Pancreas (tissue), 10 donors: ENCODE measurements at regions not wholly inside any gene's neighbourhood (a gene's known extent, or its start where the extent isn't known, plus 50 kb on each side); places are given as distances from the start of the nearest gene placed in this dataset.
"Not testable (repeated sequence)": the region's sequence is repeated elsewhere in the genome, so short reads cannot be mapped to it uniquely, and the experiment has no call there.

Source experiments
- ATAC-seq, 4 donors: fragments of 200-7000 bp; cut with Tn5 transposase; one replicate each; pipeline versions ENCODE4 v1.8.0 to v1.9.1; 2020; ENCODE audit warnings: mild to moderate bottlenecking in 4 of 4, moderate library complexity in 4 of 4
- DNase-seq, 6 donors: peaks; one replicate each; pipeline ENCODE4 v3.0.0-alpha.2; 2020
- FAIRE-seq: peaks from 2 replicates; lab custom pipeline; 2012; peaks lifted over from hg19 to GRCh38; lab: Jason Lieb, UNC
- H3K27ac ChIP-seq, 4 donors: fragments of 200-600 bp; sonication (generic); 1 replicate in 3 of 4; 2 replicates in 1 of 4; pipeline versions ENCODE4 v1.5.0 to v1.8.0; 2020
- H3K27me3 ChIP-seq, 4 donors: fragments of 200-600 bp; one replicate each; pipeline ENCODE4 v1.8.0; 2021
- H3K36me3 ChIP-seq, 3 donors: fragments of 200-600 bp; sonication (generic) in 1 of 3; one replicate each; pipeline versions ENCODE4 v1.5.0 to v1.8.0; 2020 to 2021
- H3K4me1 ChIP-seq, 3 donors: fragments of 200-600 bp; one replicate each; pipeline ENCODE4 v1.8.0; 2021
- H3K4me3 ChIP-seq, 4 donors: fragments of 200-600 bp; sonication (generic) in 2 of 4; one replicate each; pipeline versions ENCODE4 v1.5.0 to v1.8.0; 2020 to 2021
- H3K9me3 ChIP-seq, 4 donors: fragments of 200-600 bp; one replicate each; pipeline ENCODE4 v1.8.0; 2021
- WGBS, 2 donors: extraction: QIAGEN DNeasy Blood & Tissue Kit; methylation state at CpG; one replicate each; pipeline ENCODE4 v1.1.7; 2013; 5-methylcytosine and 5-hydroxymethylcytosine counted together
- intact Hi-C, 3 donors: fragments of 100-400 bp; cut with DNase I; formaldehyde crosslinking; loops; one replicate each; pipeline versions ENCODE4 v1.11.1 to v1.14.2; 2022
- TF ChIP-seq, protein P1 (sequence below), 4 donors: fragments of 200-600 bp; sonication (generic) in 3 of 4; IDR thresholded peaks; one replicate each; pipeline versions ENCODE4 v1.5.0 to v1.8.0; 2021; ENCODE audit warnings: antibody characterized with exemption in 4 of 4
- donor health status: healthy with polysubstance abuse.
- donor health status: DM: no; HTN: no; CAD: no; lungs with moderate emphysema.
- donor health status: DM: no; HTN: no; CAD: no.
- donor health status: control.
- donor health status: control.
- donor health status: Bipolar disorder and iron deficiency.
- donor health status: DM: yes; HTN: yes; CAD: no.
- donor health status: DM: no; HTN: no; CAD: no.
- donor health status: DM: no; HTN: no; CAD: no.
- donor health status: DM: yes; HTN: yes; CAD: no.

DNA sequence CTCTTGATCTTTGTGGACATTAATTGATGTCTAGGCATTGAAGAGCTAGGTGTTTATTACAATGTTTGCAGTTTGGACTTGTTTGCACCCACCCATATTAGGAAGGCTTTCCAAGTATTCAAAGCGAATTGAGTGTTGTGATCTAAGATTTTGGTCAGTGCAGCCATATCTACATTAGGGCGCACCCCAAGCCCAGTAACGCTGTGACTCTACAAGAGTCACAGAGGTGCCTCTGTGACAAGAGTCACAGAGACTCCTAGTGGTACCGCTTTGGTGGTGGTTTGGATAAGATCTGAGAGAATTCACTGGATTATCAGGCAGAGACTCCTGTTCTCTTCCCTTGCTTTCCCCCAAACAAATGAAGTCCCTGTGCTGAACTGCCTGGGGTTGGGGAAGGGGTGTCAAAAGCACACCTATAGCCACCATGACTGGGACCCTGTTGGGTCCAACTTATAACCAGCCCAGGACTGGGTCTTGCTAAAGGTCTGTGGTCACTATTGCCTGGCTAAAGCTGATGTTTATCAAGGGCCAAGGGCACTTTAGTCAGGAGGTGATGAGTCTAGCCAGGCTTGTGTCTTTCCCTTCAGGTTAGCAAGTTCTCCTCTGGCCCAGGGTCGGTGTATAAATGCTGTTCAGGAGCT lies 114.1 kb upstream of the RIOK2 start:
- Histone ChIP-seq H3K27me3 (no peaks in the 10 kb centered on the region), H3K4me3 (no peak overlapping the region), H3K27ac (no peak overlapping the region), H3K9me3 (no peaks in the 10 kb centered on the region), H3K36me3 (no peaks in the 10 kb centered on the region), H3K4me1 (no peaks in the 10 kb centered on the region)
- FAIRE-seq, result no peak
- 23 to 29% methylated on average over 5 of the region's 5 CpGs for WGBS, 2 donors
- DNase-seq, result no peak
- TF ChIP-seq, protein P1, sequence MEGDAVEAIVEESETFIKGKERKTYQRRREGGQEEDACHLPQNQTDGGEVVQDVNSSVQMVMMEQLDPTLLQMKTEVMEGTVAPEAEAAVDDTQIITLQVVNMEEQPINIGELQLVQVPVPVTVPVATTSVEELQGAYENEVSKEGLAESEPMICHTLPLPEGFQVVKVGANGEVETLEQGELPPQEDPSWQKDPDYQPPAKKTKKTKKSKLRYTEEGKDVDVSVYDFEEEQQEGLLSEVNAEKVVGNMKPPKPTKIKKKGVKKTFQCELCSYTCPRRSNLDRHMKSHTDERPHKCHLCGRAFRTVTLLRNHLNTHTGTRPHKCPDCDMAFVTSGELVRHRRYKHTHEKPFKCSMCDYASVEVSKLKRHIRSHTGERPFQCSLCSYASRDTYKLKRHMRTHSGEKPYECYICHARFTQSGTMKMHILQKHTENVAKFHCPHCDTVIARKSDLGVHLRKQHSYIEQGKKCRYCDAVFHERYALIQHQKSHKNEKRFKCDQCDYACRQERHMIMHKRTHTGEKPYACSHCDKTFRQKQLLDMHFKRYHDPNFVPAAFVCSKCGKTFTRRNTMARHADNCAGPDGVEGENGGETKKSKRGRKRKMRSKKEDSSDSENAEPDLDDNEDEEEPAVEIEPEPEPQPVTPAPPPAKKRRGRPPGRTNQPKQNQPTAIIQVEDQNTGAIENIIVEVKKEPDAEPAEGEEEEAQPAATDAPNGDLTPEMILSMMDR (IDR thresholded peaks at IDR 0.05), result no peak
- intact Hi-C loops, result no loop called here
- no peak for ATAC-seq

DNA sequence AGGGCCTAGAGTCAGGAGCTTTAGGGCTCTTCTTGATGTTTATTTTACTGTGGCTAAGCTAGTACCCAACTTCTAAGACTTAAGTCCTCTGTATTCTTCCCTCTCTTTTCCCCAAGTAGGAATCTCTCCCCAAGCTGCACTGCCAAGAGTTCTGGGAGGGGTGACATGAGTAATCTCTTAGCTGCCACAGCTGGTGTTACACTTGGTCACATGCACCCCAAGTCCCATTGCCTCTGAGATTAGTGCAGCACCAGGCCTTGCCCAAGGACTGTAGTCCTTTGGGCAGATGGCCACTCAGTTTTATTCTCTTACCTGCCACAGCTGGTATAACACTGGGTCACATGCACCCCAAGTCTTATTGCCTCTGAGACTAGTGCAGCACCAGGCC lies 114.7 kb upstream of the RIOK2 start:
- Histone ChIP-seq H3K9me3 (no peaks in the 10 kb centered on the region), H3K27ac (no peak overlapping the region), H3K4me3 (no peak overlapping the region), H3K36me3 (no peaks in the 10 kb centered on the region), H3K27me3 (no peaks in the 10 kb centered on the region), H3K4me1 (no peaks in the 10 kb centered on the region)
- intact Hi-C loops, result no loop called here
- no peak for DNase-seq
- TF ChIP-seq, protein P1 (IDR thresholded peaks at IDR 0.05), result no peak
- FAIRE-seq, result no peak
- no peak for ATAC-seq

DNA sequence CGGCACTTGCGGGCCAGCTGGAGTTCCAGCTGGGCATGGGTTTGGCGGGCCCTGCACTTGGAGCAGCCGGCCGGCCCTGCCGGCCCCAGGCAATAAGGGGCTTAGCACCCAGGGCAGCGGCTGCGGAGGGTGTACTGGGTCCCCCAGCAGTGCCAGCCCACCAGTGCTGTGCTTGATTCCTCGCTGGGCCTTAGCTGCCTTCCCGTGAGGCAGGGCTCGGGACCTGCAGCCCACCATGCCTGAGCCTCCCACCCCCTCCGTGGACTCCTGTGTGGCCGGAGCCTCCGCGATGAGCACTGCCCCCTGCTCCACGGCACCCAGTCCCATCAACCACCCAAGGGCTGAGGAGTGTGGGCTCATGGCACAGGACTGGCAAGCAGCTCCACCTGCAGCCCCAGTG lies 118.1 kb upstream of the RIOK2 start:
- H3K4me3 ChIP-seq, intact Hi-C loops, H3K9me3 ChIP-seq, H3K27me3 ChIP-seq, H3K27ac ChIP-seq, FAIRE-seq, H3K36me3 ChIP-seq, H3K4me1 ChIP-seq, ATAC-seq: not testable (repeated sequence)
- 93 to 94% methylated on average over 9 to 16 of the region's 16 CpGs for WGBS, 2 donors
- peak in 2 of 6 donors; percentile 17 to 53 for DNase-seq

DNA sequence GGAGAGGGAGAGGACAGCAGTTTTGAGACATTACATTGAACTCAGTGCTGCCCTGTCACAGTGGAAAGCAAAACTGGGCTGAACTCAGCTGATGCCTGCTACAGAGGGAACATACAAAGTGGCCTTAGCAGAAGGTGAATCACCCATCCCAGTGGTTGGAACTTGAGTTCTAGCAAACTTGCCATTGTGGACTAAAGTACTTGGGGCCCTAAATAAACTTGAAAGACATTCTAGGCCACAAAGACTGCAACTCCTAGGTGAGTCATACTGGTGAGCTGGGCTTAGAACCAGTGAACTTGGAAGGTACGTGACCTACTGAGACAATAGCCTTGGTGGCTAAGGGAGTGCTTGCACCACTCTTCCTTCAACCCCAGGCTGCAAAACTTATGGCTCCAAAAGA lies 155.7 kb upstream of the RIOK2 start:
- intact Hi-C loops, result no loop called here
- DNase-seq (no peak), ATAC-seq (no peak), FAIRE-seq (no peak)
- no peak overlapping the region for H3K27ac ChIP-seq
- no peaks in the 10 kb centered on the region for H3K9me3 ChIP-seq
- H3K36me3 ChIP-seq, result no peaks in the 10 kb centered on the region
- TF ChIP-seq, protein P1 (IDR thresholded peaks at IDR 0.05), result no peak
- no peak overlapping the region for H3K4me3 ChIP-seq
- H3K4me1 ChIP-seq, result no peaks in the 10 kb centered on the region
- no peaks in the 10 kb centered on the region for H3K27me3 ChIP-seq
- 88 to 90% methylated on average over 1 of the region's 1 CpG for WGBS, 2 donors

DNA sequence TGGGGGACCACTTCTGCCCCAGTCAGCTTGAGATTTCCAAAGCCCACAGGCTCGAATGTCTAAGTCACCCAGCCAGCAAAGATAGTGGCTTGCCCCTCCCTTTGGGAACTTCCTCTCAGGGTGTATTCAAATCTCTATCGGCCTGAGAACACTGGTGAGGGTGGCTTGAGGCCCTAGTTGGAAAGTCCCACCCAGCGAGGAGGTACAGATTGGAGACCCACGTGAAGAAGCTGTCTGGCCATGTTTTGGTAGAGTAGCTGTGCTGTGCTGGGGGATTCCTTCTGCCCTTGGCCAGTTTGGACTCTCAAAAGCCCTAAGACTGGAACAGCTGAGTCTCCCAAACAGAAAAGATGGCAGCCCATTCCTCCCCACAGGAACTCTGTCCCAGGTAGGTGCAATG lies 172.7 kb upstream of the RIOK2 start:
- Histone ChIP-seq H3K27me3 (no peaks in the 10 kb centered on the region), H3K27ac (no peak overlapping the region), H3K36me3 (no peaks in the 10 kb centered on the region), H3K9me3 (no peaks in the 10 kb centered on the region), H3K4me1 (no peaks in the 10 kb centered on the region), H3K4me3 (no peak overlapping the region)
- no peak for FAIRE-seq
- no peak for DNase-seq
- intact Hi-C loops, result no loop called here
- no peak for ATAC-seq
- TF ChIP-seq, protein P1 (IDR thresholded peaks at IDR 0.05), result no peak
- 59 to 68% methylated on average over 4 of the region's 4 CpGs for WGBS, 2 donors
